Stimulated activated CD4-positive, alpha-beta T cell treated with anti-CD3 and anti-CD28 coated beads, Interleukin-15, amount 100 ng/mL, for 24 hours (primary cell): ENCODE measurements at regions not wholly inside any gene's neighbourhood (a gene's known extent, or its start where the extent isn't known, plus 50 kb on each side); places are given as distances from the start of the nearest gene placed in this dataset.

Source experiments
- DNase-seq: peaks from one replicate; pipeline ENCODE4 v3.0.0-alpha.2; 2020

DNA sequence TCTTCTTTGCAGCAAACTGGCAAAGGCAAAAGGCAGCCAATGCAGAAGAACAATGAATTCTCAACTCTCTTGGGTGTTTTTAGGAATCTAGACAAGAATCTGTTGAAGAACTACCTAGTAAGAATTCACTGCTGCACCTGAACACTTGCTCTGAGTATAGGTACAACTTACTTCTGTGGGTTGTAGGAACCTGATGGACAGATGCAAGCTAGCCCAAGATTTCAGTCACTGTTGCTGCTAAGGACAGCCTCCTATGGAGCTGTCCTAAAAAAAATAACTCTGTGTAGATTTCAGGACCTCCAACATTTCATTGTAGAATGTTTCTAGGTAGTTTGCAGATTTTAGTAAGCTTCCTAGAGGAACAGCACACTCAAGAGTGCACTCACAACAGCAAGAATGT lies 363.5 kb downstream of the CBLN2 start:
- no peak for DNase-seq

DNA sequence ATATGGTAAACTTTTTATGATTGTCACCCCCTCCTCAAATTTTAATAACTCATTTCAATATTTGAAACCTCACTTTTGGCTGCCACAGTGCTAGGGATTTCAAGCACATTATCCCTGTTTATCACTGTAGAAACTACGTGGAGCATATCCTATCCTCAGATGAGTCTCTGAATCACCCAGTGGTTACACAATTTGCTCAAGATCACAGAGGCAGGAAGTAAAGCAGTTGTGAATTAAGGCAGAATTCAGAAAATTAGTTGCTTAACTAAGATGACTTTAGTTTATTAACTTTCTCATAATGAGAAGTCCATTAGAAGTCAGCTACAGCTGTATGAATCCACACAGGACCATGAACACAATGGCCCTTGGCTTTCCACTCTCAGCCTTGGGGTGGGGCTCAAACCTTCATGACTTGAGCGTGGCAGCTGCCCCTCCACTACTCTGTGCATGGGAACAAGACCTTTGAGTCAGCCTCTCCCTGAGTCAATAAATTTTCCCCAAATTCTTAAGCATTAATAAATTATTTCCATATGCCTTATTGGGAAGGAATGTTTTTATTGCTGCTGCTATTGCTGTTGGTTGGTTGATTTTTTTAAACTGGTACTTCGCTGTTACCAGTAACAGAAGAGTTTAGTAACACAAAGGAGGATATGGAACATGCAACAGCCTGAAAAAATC lies 369.0 kb downstream of the CBLN2 start:
- no peak for DNase-seq

DNA sequence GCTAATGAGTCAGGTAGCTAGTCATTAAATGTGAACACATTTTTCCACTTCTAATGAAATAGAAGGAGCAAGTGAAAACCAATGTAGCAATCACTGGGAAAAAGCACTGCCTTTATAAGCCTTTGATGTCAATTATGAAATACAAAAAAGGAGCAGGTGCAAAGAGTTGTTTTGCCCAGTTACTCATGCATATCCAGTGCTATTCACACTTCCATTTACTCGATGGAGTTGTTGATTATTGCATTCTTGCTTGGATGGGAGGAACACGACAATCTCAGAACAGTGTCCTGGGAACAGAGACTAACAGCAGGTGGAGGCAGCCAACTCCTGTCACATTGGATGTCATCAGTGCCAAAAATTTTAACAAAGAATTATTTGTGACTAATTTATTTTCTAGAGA lies 372.5 kb downstream of the CBLN2 start:
- DNase-seq, result no peak

DNA sequence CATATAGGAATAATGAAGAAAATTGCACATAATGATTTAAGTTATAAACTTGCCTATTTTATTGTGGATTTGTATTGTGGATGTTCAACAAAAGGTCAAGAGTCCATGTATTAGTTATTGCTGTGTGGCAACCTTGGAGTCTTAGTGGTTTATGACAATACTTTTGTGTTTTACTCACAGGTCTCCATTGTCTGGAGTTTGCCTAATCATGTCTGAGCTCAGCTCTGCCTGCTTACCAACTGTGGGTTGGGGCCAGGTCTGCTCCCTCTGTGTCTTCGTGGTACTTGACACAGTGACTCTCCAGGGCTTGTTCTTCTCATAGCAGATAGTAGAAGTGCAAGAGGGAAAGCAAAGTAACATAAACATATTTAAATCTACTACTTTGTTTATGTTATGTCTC lies 382.5 kb downstream of the CBLN2 start:
- DNase-seq, result no peak

DNA sequence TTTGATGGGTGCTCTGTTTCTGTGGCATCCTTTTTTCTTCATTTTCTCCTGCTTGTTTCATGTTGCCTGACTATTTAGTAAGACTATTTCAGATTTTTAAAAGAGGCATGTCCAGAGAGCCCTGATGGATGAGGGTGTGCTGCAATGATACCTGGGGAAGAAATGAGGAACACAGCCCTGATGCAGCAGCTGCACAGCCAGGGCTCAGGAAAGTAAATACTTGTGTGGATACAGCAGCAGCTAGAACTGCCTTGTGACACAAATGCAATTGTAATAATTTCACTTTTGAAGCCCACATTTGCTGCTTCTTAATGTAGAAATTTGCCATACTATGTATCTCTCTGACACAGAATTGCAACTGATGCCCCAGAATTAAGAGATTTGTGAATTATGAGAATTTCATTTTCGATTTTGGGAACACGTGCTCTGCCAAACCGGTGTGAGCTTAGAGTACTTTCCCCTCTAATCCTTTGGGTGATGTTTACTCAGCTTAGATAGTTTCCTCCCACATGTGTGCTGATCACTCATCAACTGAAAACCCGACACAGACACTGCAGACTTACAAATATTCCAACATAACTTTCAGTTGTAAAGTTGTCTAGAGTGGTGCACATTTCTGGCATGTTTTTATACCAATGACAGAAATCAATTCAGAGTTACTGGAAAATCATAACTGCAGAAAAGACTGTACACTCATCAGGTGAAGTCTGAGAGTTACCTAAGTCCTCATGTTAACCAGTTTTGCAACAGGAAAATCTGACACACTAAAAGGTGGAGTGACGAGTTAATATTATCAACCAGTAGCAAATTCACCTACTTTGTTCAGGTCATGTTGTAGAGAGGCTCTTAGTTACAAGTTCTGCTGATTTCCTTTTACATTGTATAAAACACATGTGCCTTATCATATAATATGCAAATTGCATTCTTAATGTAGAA lies 383.4 kb downstream of the CBLN2 start:
- no peak for DNase-seq

DNA sequence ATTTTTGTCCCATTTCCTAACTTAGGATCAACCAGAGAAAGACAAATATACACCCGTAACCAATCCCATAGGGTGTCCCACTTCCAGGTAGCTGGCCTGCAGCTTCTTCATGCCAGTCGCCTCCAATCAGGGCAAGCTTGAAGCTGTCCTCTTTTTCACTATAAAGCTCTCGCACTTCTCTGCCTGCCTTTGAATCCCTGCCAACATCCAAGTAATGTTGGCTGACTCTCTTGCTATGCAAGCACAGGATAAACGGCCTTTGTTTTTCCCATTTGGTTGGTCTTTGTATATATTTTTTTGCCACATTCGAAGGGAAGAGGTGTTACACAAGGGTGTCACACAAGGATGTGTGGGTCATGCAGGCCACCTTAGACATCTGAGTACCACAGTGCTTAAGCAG lies 388.8 kb downstream of the CBLN2 start:
- DNase-seq, result no peak

DNA sequence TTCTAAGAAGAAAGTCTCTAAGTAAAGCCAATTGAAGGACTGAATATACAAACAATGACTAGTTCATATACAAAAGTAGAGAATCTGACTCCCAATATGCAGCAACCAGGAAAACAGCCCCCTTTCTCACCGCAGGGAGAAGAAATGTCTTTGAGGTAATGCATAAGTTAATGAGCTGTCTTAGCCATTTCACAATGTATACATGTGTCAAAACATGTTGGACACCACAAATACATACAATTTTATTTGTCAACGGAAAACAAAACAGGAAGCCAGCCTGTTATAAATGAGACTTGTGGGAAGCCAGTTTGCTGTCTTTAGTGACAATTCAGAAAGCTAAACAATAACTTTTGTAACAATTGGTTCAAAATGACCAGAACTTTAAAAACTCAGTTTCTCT lies 389.2 kb downstream of the CBLN2 start:
- no peak for DNase-seq

DNA sequence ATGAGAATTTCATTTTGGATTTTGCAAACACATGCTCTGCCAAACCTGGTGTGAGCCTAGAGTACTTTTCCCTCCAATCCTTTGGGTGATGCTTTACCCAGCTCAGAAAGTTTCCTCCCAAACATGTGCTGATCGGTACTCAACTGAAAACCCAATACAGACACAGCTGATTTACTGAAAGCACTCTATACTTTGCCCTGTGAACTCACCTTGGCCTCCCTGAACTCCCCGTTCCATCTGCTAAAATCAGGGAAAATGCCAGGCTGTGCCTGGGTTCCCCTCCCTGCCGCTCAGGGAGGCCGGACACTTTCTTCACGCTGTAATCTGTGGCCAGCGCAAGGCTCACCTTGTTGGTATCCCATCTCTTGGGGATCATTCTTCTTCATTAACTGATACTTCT lies 391.2 kb downstream of the CBLN2 start:
- DNase-seq, result no peak

DNA sequence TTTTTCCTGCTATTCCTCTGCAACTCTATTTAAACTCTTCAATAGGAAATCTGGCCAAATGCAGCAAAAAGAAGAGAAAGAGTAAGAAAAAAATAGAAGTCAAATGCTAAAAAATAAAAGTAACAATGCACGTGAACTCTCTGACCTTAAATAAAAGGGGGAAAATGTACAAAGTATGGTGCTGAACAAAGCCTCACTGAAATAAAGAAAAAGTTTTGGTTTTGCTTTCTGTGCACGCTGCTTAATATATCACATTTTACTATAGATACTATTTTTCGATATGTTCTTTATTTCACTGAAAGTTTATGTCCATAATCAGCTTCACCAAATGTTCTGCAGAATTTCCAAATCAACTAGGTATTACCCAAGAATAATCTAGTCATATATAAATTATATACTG lies 396.3 kb downstream of the CBLN2 start:
- no peak for DNase-seq

DNA sequence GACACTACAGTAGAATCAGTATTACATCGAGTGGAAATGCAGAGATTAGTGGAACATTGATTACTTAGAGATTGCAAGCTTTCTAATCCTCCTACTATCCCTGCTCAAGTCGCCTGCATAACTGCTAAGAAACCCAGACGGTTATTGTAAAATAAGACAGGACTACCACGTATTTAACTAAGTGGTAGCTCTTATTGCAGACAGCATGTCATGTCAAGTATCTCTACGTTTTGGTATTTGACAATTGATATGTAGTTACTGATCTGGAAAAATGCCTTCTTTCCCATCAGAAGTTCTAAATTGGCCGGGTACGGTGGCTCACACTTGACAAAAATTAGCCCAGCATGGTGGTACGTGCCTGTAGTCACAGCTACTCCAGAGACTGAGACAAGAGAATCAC lies 404.1 kb downstream of the CBLN2 start:
- no peak for DNase-seq

DNA sequence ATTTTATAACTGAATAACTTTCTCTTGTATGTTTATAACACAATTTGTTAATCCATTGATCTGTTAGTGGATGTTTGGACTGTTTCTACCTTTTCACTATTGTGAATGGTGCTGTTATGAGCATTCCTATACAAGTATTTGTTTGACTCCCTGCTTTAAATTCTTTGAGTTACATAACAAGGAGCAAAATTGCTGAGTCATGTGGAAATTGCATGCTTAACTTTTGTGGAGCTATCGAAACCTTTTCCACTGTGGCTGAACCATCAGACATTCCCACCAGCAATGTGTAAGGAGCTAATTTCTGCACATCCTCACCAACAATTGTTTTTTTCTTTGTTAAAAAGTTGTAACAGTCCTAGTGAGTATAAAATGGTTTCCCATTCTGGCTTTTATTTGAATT lies 415.5 kb downstream of the CBLN2 start:
- DNase-seq, result no peak

DNA sequence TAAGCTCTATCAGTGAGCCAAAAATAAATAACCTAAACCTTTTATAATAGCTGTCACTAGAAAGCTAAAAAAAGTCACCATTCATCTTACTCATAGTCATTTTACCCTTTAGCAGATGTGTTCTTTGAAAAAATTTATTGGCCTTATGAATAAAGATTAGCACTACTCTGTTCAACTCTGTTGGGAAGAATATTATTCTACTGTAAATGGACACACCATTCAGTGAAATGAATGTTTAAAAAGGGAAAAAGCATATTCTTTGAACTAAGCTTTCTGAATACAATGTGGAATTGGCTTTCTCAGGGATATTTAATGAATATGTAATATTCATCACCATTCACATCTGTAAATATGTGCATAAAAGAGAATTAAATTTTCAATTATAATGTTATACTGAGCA lies 422.0 kb downstream of the CBLN2 start:
- DNase-seq, result no peak

DNA sequence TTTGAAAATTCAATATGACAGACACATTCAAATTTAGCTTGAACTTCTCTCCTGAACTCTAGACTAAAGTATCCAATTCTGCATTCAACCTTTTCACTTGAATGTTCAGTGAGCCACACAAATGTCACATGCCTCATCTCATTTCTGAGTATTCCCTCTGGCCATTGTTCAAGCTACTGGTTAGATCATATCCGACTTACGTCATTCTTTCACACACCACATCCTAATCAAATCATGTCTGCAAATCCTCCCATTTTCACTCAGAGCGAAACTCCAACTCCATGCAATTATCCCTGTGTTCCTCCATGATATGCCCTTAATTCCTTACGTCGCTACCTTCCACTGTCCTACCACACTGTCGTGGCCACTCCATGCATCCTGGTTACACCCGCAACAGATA lies 425.1 kb downstream of the CBLN2 start:
- no peak for DNase-seq

DNA sequence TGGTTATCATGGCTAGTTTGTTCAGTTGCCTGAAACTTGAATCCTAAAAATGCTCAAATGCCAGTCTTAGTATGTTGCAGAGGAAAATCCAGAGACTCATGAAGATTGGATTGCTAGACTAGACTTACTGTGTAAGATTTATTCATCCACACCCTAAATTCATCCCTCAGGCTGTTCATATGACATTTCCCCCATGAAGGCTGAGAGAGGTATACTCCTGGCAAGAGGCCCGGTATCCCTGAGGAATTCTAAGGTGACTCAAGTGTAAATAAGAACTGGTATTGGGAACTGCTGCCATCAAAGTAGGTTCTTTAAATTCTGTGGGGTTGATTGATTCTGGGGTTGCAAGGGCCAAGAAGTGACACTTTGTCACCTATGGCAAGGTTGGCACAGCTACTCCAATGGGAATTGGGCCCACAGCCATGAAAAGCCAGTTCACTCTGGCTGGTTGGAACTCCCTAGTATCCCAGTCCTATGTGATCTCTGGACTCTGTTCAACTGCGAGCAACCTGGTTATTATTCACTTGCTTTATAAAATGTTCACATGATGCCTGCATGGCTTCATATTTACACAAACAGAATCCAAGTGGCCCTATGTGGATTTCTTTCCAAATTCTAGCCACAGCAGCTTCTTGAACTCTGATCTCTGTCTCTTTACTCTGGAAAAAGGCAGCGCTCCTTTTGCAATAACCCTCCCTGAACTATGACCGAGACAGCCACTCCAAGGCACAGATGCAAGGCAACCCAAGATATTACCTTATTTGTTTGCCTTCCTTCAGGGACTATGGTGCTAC lies 429.1 kb downstream of the CBLN2 start:
- no peak for DNase-seq

DNA sequence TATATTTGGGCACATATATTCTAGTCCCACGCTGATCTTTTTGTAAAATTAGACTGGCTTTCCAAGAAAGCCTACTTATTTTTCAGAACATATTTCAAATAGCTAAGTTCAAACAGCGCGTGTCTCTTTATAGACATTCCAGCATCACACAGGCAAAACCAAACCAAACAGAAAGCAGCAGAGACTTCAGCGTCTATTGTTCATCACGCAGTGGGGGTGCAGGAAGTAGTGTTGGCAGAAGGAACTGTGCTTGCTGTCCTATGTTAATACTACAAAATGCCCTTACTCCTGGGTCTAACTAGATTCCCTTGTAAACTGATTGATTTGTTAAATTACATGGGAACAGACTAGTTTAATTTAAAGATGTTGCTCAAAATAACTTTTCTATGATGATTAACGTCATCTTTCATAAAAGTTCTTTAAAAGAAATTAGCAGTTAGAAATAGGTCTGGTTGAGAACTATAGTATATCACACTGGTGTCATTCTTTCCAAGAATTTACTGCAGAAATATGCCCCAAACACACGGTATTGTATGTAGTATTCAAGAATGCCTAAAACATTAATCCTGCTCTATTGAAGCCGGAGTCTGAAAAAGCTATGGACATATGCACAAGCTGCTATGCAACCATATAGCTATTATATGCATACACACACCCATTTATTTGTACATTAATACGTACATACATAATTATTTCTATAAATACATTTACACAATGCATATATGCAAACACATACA lies 436.3 kb downstream of the CBLN2 start:
- no peak for DNase-seq

DNA sequence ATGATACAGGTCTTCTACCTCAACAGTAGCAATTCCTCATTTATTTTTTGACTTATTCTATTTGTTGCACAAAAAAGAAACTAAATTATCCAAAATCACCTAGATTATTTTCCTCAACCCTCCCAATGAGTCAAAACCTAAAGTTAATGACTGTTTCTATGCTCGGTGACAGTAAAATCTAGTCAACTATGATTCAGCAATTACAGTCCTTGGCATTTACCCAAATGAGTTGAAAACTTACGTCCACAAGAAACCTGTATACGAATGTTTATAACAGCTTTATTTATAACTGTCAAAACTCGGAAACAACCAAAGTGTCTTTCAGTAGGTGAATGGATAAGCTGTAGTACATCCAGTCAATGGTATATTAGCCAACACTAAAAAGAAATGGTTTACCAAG lies 439.3 kb downstream of the CBLN2 start:
- no peak for DNase-seq

DNA sequence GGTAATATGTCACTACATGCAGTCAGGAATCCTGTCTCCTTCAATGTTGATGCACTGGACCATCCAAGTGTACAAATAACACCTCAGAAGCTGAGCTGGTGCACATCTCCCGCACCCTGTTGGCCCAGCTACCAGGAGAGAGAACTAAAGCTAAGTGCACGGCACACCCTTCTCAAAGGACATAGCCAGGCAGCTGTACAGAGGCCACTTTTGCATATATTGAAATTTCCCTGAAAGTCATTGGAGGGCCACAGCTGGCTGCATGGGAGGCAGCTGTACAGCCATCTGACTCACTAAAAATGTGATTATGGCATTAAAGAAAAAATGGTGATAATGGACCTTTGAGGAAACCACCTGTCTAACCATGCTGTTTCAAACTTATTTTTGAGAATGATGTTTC lies 441.7 kb downstream of the CBLN2 start:
- DNase-seq, result no peak

DNA sequence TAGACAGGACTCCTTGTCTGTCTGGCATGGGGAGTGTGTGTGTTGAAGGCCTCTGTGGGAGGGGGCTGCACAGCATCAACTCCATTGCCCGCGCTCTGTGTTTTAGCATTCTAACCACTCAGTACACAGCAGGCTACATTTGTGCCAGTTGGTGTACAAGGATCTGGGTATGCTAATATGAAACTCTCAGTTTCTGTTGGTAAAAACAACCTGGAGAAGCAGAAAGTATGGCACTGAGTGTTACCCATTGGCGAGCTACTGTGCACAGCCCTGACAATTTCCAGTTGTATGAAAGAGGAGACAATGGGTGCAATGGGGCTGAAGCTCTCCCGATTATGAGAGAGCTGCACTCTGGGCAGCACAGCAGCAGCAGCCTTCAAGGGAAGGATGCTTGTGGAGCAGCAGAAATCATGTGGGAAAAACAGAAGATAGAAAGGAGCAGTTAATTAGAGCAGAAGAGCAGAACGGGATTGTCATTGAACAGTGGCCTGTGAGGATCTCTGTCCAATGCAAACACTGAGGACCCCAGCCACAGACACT lies 443.6 kb downstream of the CBLN2 start:
- DNase-seq, result no peak

DNA sequence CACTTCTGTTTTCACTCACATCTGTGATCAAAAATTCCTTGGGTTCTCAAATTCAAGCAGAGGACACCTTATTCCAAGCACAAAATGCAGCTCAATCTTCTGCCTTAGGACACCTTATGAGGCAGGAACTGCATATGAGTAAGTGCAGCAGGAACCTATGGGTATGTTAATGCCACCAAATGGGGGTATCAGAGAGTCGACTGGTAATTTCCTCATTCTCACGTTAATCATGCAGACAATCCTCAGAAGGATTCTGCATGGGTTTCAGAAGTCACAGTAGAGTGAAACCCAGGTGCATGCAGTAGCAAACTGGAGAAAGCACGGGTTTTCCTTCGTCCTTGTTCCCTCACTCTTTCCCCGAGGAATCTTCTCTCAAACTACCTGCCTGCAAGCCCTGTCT lies 452.8 kb downstream of the CBLN2 start:
- no peak for DNase-seq

DNA sequence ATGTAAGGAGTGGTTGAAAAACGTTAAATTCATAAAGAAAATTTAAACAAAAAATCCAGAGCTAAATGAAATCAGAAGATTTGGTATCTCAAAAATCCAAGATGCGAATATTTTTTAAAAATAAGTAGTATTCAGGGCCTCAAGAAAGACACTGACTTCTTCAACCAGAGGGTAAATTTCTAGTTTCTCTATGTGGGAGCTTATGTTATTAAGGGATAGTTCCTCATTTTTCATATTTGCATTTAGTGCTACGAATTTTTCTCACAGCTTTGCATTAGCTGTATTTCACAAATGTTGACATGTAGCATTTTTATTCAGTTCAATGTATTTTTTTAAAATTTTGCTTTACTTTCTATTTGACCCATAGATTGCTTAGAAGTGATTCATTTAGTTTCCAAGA lies 454.7 kb downstream of the CBLN2 start:
- DNase-seq, result no peak

DNA sequence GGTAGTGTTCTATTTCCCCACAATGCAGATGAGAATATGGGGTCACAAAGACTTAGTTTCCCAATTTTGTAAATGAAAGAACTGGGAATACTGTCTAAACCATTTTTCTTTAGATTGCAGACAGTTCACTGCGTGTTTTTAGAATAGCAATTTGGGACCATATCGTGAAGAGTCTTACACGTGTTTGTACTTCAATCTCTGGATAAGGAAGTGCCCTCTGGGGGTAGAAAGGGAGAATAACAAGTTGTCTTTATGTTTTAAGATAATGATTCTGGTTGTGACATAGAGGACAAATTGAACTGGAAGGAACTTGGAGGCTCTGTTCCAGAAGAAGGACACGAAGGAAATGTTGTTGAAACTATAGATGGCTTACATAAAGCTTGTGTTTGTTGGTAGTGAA lies 457.7 kb downstream of the CBLN2 start:
- no peak for DNase-seq

DNA sequence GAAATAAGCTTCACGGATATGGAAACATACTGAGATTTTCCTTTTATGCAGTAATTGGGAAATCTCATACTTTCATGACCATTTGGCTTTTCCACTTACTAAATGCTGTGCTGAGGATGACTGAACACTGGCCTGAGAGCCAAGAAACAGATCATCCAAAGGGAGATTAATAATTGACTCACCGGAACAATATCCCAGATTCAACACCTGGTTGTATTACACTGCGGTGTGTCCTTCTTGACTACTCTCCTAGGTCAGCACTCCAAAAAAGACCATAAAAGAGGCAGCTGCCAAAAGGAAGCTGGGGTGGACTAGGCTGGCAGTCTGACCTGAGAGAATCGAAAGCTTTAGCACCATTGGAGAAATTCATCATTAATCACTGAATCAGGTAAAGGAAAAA lies 469.1 kb downstream of the CBLN2 start:
- no peak for DNase-seq

DNA sequence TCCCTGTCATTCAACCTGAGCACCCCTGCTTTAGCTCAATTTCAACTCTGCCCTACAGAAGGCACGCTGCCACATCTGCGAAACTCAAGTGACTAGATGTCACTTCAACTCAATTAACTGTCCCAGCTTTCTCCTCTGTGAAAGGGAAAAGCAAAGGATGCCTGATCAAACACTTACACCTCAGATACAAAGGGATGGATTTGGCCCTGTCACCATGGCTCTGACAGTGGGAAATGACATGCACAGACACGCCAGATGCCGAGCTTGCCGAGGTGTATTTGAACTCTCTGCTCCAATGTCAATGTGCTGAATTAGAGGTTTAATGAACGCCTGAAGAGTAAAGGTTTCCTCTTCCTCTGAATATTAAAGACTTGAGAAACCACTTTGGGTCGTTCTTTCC lies 481.1 kb downstream of the CBLN2 start:
- DNase-seq, result no peak
